VCaP (cell line): ENCODE measurements at regions not wholly inside any gene's neighbourhood (a gene's known extent, or its start where the extent isn't known, plus 50 kb on each side); places are given as distances from the start of the nearest gene placed in this dataset.

ENCODE experiments used
- H3K27ac ChIP-seq: fragments of 450-650 bp; 2 replicates; pipeline ENCODE4 v1.5.1; 2017
- TF ChIP-seq, protein P1 (sequence below): fragments of 450-650 bp; conservative IDR thresholded peaks from 2 replicates; pipeline ENCODE4 v1.5.1; 2017; ENCODE audit warnings: mild to moderate bottlenecking, moderate library complexity

DNA sequence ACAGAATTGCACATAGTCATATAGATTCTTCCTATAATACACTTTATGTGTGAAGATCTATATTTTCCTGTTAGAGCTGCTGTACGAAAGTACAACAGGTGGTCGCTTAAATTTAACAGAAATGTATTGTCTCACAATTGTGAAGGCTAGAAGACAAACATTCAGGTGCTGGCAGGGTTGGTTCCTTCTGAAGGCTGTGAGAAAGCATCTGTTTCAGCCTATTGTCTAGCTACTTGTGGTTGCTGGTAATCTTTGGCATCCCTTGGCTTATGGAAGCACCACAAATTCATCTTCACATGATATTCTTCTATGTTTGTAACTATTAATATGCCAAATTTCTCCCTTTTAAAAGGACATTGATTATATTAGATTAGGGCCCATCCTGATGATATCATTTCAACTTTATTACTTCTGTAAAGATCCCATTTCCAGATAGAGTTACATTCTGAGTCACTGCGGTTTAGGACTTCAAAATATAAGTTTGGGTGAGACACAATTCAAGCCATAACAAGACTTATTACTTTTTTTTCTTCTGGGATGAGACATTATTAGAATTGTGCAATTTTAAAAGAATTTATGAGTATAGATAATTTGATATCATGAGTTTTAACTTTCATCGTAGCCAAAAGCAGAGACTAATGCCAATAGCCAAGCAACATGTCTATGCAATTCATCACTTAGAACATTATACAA lies 248.1 kb upstream of the BCHE start:
- H3K27ac ChIP-seq, result no peak overlapping the region
- TF ChIP-seq, protein P1, sequence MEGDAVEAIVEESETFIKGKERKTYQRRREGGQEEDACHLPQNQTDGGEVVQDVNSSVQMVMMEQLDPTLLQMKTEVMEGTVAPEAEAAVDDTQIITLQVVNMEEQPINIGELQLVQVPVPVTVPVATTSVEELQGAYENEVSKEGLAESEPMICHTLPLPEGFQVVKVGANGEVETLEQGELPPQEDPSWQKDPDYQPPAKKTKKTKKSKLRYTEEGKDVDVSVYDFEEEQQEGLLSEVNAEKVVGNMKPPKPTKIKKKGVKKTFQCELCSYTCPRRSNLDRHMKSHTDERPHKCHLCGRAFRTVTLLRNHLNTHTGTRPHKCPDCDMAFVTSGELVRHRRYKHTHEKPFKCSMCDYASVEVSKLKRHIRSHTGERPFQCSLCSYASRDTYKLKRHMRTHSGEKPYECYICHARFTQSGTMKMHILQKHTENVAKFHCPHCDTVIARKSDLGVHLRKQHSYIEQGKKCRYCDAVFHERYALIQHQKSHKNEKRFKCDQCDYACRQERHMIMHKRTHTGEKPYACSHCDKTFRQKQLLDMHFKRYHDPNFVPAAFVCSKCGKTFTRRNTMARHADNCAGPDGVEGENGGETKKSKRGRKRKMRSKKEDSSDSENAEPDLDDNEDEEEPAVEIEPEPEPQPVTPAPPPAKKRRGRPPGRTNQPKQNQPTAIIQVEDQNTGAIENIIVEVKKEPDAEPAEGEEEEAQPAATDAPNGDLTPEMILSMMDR, result no peak

DNA sequence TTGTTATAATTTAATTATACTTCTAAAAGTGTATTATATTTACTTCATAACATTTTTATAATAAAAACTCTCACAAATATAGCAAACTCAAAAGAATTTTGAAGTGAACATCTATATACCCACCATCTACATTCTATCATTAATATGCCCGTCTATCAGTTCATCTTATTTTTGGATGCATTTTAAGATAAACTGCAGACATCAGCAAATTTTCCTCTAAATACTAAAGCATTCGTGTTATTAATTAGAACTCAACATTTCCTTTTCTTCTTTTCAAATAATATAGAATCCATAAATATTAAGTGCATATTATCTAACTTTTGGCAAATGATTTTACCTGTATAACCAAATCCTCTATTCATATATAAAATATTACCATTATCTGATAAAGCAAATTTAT lies 242.9 kb upstream of the BCHE start:
- no peak overlapping the region for H3K27ac ChIP-seq
- TF ChIP-seq, protein P1, result no peak

- no peak overlapping the region for H3K27ac ChIP-seq
- TF ChIP-seq, protein P1, result no peak
Measured at GRCh38 chr3:166071831-166072230, 234.6 kb upstream of the BCHE start.

- TF ChIP-seq, protein P1, result no peak
- no peak overlapping the region for H3K27ac ChIP-seq
Measured at GRCh38 chr3:166064476-166064875, 227.3 kb upstream of the BCHE start.

DNA sequence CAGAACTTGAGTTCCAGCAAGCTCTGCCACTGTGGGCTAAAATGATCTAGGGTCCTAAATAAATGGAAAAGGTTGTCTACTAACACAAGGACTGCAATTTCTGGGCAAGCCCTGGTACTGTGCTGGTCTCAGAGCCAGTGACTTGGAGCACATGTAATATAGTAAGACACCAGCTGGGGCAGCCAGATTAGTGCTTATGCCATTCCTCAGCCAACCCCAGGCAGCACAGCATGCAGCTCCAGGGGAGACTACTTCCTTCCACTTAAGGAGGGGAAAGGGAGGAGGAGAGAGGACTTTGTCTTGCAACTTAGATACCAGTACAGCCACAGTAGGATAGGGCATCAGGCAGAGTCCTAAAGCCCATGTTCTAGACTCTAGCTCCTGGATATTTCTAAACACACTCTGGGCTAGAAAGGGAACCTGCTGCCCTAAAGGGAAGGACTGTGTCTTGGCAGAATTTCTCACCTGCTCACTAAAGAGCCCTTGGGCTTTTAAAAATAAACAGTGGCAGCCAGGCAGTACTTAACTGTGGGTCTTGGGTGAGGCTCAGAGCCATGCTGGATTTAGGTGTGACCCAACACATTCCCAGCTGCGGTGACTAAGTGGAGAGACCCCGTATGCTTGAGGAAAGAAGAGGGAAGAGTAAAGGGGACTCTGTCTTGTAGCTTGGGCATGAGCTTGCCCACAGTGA lies 223.7 kb upstream of the BCHE start:
- TF ChIP-seq, protein P1, result no peak

DNA sequence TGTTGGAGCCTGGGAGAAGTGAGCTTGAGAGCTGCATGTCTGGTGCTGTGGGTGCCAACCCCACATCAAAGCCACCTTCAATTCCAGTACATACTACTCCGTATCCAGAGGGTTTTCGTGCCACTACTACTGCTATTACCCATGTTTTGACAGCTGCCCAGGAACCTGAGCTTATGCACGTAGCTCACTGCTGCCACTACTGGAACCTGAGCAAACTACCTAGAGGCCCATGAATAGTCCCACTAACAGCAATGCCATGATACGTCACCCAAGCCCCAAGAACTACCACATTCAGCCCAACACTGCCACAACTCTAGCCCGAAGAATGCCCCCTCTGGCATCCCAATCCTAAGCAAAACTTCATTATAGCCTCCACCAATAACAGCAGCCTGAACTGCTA lies 215.2 kb upstream of the BCHE start:
- TF ChIP-seq, protein P1, result peak; percentile 24; the same call in 1 of the 2 replicates
- H3K27ac ChIP-seq, result no peak overlapping the region

More for the DNA sequence above, 223.7 kb upstream of the BCHE start:
- H3K27ac ChIP-seq, result no peak overlapping the region

GRCh38 chr3:166029507-166029906 lies 192.3 kb upstream of the BCHE start:
- TF ChIP-seq, protein P1, result no peak
- H3K27ac ChIP-seq, result no peak overlapping the region
